GM12891 (cell line): ENCODE measurements at regions not wholly inside any gene's neighbourhood (a gene's known extent, or its start where the extent isn't known, plus 50 kb on each side); places are given as distances from the start of the nearest gene placed in this dataset.

ENCODE experiments used
- PAX5 ChIP-seq: IDR thresholded peaks from 2 replicates; pipeline ENCODE4 v1.6.1; 2011; ENCODE audit warnings: low read length, moderate library complexity, mild to moderate bottlenecking; ENCODE audit not compliant: insufficient read depth, severe bottlenecking
- POLR2A ChIP-seq: IDR thresholded peaks from 2 replicates; pipeline ENCODE4 v1.6.1; 2011; ENCODE audit warnings: low read depth, low read length, control low read depth
- POLR2AphosphoS5 ChIP-seq: IDR thresholded peaks from 2 replicates; pipeline ENCODE4 v1.6.1; 2011; ENCODE audit warnings: low read depth, low read length, control low read depth
- SPI1 ChIP-seq: IDR thresholded peaks from 2 replicates; pipeline ENCODE4 v1.6.1; 2011; ENCODE audit warnings: low read depth, low read length, control low read depth
- TAF1 ChIP-seq: IDR thresholded peaks from 2 replicates; pipeline ENCODE4 v1.6.1; 2011; ENCODE audit warnings: low read depth, low read length, control low read depth

DNA sequence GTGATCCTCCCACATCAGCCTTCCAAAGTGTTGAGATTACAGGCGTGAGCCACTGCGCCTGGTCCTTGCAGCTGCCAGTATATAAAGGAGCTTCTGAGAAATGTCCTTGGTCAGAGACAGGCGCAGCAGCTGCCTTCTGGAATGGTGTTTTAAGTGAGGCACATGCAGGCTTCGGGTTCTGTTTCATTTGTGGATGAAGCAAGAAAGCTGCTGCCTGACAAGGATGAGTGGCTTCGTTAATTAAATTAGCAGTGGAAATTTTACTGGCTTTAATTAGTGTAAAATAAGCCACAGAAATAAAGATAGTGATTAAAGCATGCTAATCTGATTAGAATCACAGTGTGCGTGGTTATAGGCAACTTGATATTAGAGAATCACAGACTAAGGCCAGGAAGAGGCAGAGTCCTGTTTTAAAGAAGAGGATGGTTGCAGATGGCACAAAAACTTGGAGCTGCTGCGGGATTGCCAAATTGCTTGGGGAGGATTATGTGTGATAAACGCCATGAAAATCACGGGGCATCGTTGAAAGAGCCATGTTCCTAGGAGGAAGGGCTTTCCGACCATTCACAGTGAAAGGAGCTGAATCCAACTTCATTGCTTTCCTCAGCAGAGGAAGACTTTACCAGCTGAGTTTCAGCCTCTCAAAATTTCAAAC is 348.4 kb upstream of the FAT1 start:
- TF ChIP-seq POLR2A, result no peak
- TF ChIP-seq TAF1, result no peak
- no peak for TF ChIP-seq POLR2AphosphoS5
- TF ChIP-seq PAX5, result no peak
- TF ChIP-seq SPI1, result no peak
